GM18858 (cell line): ENCODE measurements at regions not wholly inside any gene's neighbourhood (a gene's known extent, or its start where the extent isn't known, plus 50 kb on each side); places are given as distances from the start of the nearest gene placed in this dataset.

ENCODE experiments used
- ATAC-seq: cut with Tn5 transposase; IDR thresholded peaks from one replicate; pipeline ENCODE4 v1.9.1; 2021; ENCODE audit not compliant: unreplicated experiment

GRCh38 chr3:76943671-76944070 is 96.2 kb upstream of the ROBO2 start:
- ATAC-seq, result no peak

GRCh38 chr3:76949033-76949432 is 90.9 kb upstream of the ROBO2 start:
- no peak for ATAC-seq

- no peak for ATAC-seq
Measured at GRCh38 chr3:76949462-76949861, 90.4 kb upstream of the ROBO2 start.

- no peak for ATAC-seq
Measured at GRCh38 chr3:76950590-76950989, 89.3 kb upstream of the ROBO2 start.

- no peak for ATAC-seq
Measured at GRCh38 chr3:76954412-76954811, 85.5 kb upstream of the ROBO2 start.

- ATAC-seq, result no peak
Measured at GRCh38 chr3:76958274-76958673, 81.6 kb upstream of the ROBO2 start.

GRCh38 chr3:76958861-76959260 is 81.0 kb upstream of the ROBO2 start:
- no peak for ATAC-seq

- no peak for ATAC-seq
Measured at GRCh38 chr3:76961284-76961683, 78.6 kb upstream of the ROBO2 start.

GRCh38 chr3:76965122-76965725 is 74.7 kb upstream of the ROBO2 start:
- ATAC-seq, result no peak

GRCh38 chr3:76969471-76969870 is 70.4 kb upstream of the ROBO2 start:
- no peak for ATAC-seq

- ATAC-seq, result no peak
Measured at GRCh38 chr3:76969996-76970615, 69.8 kb upstream of the ROBO2 start.

- no peak for ATAC-seq
Measured at GRCh38 chr3:76972624-76973296, 67.1 kb upstream of the ROBO2 start.

- no peak for ATAC-seq
Measured at GRCh38 chr3:76976996-76977395, 62.9 kb upstream of the ROBO2 start.

- no peak for ATAC-seq
Measured at GRCh38 chr3:76985645-76986044, 54.3 kb upstream of the ROBO2 start.

- ATAC-seq, result no peak
Measured at GRCh38 chr3:76986876-76987474, 52.9 kb upstream of the ROBO2 start.
